NCI-H146 treated with DMSO at 0.1 percent for 48 hours (cell line): ENCODE measurements at regions not wholly inside any gene's neighbourhood (a gene's known extent, or its start where the extent isn't known, plus 50 kb on each side); places are given as distances from the start of the nearest gene placed in this dataset.
"Not testable (repeated sequence)": the region's sequence is repeated elsewhere in the genome, so short reads cannot be mapped to it uniquely, and the experiment has no call there.

ENCODE experiments used
- DNase-seq: peaks from one replicate; lab custom pipeline; 2025; ENCODE audit not compliant: unreplicated experiment; lab: John Stamatoyannopoulos, UW

GRCh38 chr10:65791979-65792378 lies 1133.9 kb upstream of the LRRTM3 start:
- no peak for DNase-seq

- no peak for DNase-seq
These were observed 1132.0 kb upstream of the LRRTM3 start for GRCh38 chr10:65793738-65794425.

GRCh38 chr10:65794861-65795260 lies 1131.0 kb upstream of the LRRTM3 start:
- DNase-seq: not testable (repeated sequence)

GRCh38 chr10:65796472-65796871 lies 1129.4 kb upstream of the LRRTM3 start:
- DNase-seq: no peak

GRCh38 chr10:65798133-65798532 lies 1127.7 kb upstream of the LRRTM3 start:
- no peak for DNase-seq

GRCh38 chr10:65802391-65802790 lies 1123.4 kb upstream of the LRRTM3 start:
- DNase-seq: no peak

GRCh38 chr10:65805511-65805910 lies 1120.3 kb upstream of the LRRTM3 start:
- no peak for DNase-seq

- no peak for DNase-seq
These were observed 1119.8 kb upstream of the LRRTM3 start for GRCh38 chr10:65805993-65806392.

GRCh38 chr10:65808687-65809333 lies 1117.0 kb upstream of the LRRTM3 start:
- no peak for DNase-seq

- DNase-seq: no peak
These were observed 1113.8 kb upstream of the LRRTM3 start for GRCh38 chr10:65811931-65812525.

GRCh38 chr10:65816536-65816935 lies 1109.3 kb upstream of the LRRTM3 start:
- DNase-seq: no peak

- DNase-seq: no peak
These were observed 1106.8 kb upstream of the LRRTM3 start for GRCh38 chr10:65818990-65819389.

- no peak for DNase-seq
These were observed 1098.5 kb upstream of the LRRTM3 start for GRCh38 chr10:65827359-65827758.

- no peak for DNase-seq
These were observed 1087.0 kb upstream of the LRRTM3 start for GRCh38 chr10:65838811-65839210.

GRCh38 chr10:65843203-65843602 lies 1082.6 kb upstream of the LRRTM3 start:
- DNase-seq: no peak

GRCh38 chr10:65845916-65846315 lies 1079.9 kb upstream of the LRRTM3 start:
- DNase-seq: no peak

GRCh38 chr10:65846541-65846940 lies 1079.3 kb upstream of the LRRTM3 start:
- no peak for DNase-seq

- no peak for DNase-seq
These were observed 1078.9 kb upstream of the LRRTM3 start for GRCh38 chr10:65846949-65847348.

- no peak for DNase-seq
These were observed 1078.2 kb upstream of the LRRTM3 start for GRCh38 chr10:65847436-65848230.

- DNase-seq: no peak
These were observed 1067.0 kb upstream of the LRRTM3 start for GRCh38 chr10:65858841-65859240.

- no peak for DNase-seq
These were observed 1064.6 kb upstream of the LRRTM3 start for GRCh38 chr10:65861249-65861648.
